ENCODE measurements at regions not wholly inside any gene's neighbourhood (a gene's known extent, or its start where the extent isn't known, plus 50 kb on each side); places are given as distances from the start of the nearest gene placed in this dataset.

- Histone ChIP-seq H3K4me1 (ENCODE audit: control insufficient read depth, insufficient read depth, low read depth, low read length) (peaks cover 2% of the 10 kb centered on the region), H2BK5ac (ENCODE audit: low read depth, low read length, poor library complexity, severe bottlenecking) (no peak overlapping the region), H3K4me3 (ENCODE audit: insufficient read depth in 1 of 2, low read depth in 1 of 2, low read length in 2 of 2) (no peak overlapping the region), H3K18ac (ENCODE audit: low read depth in 1 of 2, low read length in 2 of 2) (no peak overlapping the region), H3K14ac (ENCODE audit: low read length in 2 of 2) (no peak overlapping the region), H3K4ac (ENCODE audit: low read depth in 1 of 2, low read length in 2 of 2) (no peak overlapping the region), H2BK120ac (ENCODE audit: low read depth, low read length) (no peak overlapping the region), H3K79me1 (replicated peaks; ENCODE audit: low read length, poor library complexity, severe bottlenecking) (no peaks in the 10 kb centered on the region), H3K9ac (ENCODE audit: low read length) (no peak overlapping the region), H3K4me2 (ENCODE audit: low read length, poor library complexity, severe bottlenecking) (no peak overlapping the region), H3K23ac (ENCODE audit: low read length in 2 of 2) (no peak overlapping the region), H4K91ac (ENCODE audit: low read length) (no peak overlapping the region), H3K9me3 (ENCODE audit: control insufficient read depth, low read length) (peaks cover 7% of the 10 kb centered on the region), H2AK5ac (ENCODE audit: low read length, severe bottlenecking) (no peak overlapping the region), H2BK12ac (ENCODE audit: low read length in 2 of 2) (no peak overlapping the region), H3K27me3 (ENCODE audit: control insufficient read depth in 1 of 2, insufficient read depth in 1 of 2, low read length in 2 of 2) (no peaks in the 10 kb centered on the region), H4K8ac (ENCODE audit: low read length) (no peak overlapping the region), H3K36me3 (ENCODE audit: control insufficient read depth in 1 of 2, insufficient read depth in 2 of 2, low read depth in 1 of 2, low read length in 2 of 2) (no peaks in the 10 kb centered on the region), H2AFZ (ENCODE audit: low read depth, low read length) (no peak overlapping the region), H2BK15ac (ENCODE audit: low read depth, poor library complexity, severe bottlenecking) (no peak overlapping the region), H3K27ac (ENCODE audit: low read length, poor library complexity, severe bottlenecking) (no peak overlapping the region)
- DNase-seq, result no peak
- WGBS, result 69% methylated on average over 8 of the region's 9 CpGs
These were observed 447.4 kb downstream of the EPHA4 start for GRCh38 chr2:221124532-221125240.

- H3K79me1 ChIP-seq (replicated peaks; ENCODE audit: low read length, poor library complexity, severe bottlenecking), result no peaks in the 10 kb centered on the region
- H2BK5ac ChIP-seq (ENCODE audit: low read depth, low read length, poor library complexity, severe bottlenecking), result no peak overlapping the region
- H3K36me3 ChIP-seq (ENCODE audit: control insufficient read depth in 1 of 2, insufficient read depth in 2 of 2, low read depth in 1 of 2, low read length in 2 of 2), result no peaks in the 10 kb centered on the region
- no peak overlapping the region for H2BK120ac ChIP-seq (ENCODE audit: low read depth, low read length)
- peaks cover 4% of the 10 kb centered on the region for H3K9me3 ChIP-seq (ENCODE audit: control insufficient read depth, low read length)
- no peak overlapping the region for H2BK12ac ChIP-seq (ENCODE audit: low read length in 2 of 2)
- H2AFZ ChIP-seq (ENCODE audit: low read depth, low read length), result no peak overlapping the region
- no peak overlapping the region for H3K14ac ChIP-seq (ENCODE audit: low read length in 2 of 2)
- H4K91ac ChIP-seq (ENCODE audit: low read length), result no peak overlapping the region
- no peak for DNase-seq
- WGBS, result 100% methylated on average over 2 of the region's 3 CpGs
- no peak overlapping the region for H2AK5ac ChIP-seq (ENCODE audit: low read length, severe bottlenecking)
- H3K18ac ChIP-seq (ENCODE audit: low read depth in 1 of 2, low read length in 2 of 2), result no peak overlapping the region
- no peaks in the 10 kb centered on the region for H3K27me3 ChIP-seq (ENCODE audit: control insufficient read depth in 1 of 2, insufficient read depth in 1 of 2, low read length in 2 of 2)
- no peak overlapping the region for H3K4me2 ChIP-seq (ENCODE audit: low read length, poor library complexity, severe bottlenecking)
- H3K4me1 ChIP-seq (ENCODE audit: control insufficient read depth, insufficient read depth, low read depth, low read length), result peaks cover 2% of the 10 kb centered on the region
- H2BK15ac ChIP-seq (ENCODE audit: low read depth, poor library complexity, severe bottlenecking), result no peak overlapping the region
- no peak overlapping the region for H4K8ac ChIP-seq (ENCODE audit: low read length)
- H3K23ac ChIP-seq (ENCODE audit: low read length in 2 of 2), result no peak overlapping the region
- H3K4me3 ChIP-seq (ENCODE audit: insufficient read depth in 1 of 2, low read depth in 1 of 2, low read length in 2 of 2), result no peak overlapping the region
- no peak overlapping the region for H3K27ac ChIP-seq (ENCODE audit: low read length, poor library complexity, severe bottlenecking)
- H3K9ac ChIP-seq (ENCODE audit: low read length), result no peak overlapping the region
- no peak overlapping the region for H3K4ac ChIP-seq (ENCODE audit: low read depth in 1 of 2, low read length in 2 of 2)
These were observed 446.4 kb downstream of the EPHA4 start for GRCh38 chr2:221125691-221126090.

- Histone ChIP-seq H2BK12ac (ENCODE audit: low read length in 2 of 2) (no peak overlapping the region), H3K9me3 (ENCODE audit: control insufficient read depth, low read length) (peaks cover 4% of the 10 kb centered on the region), H2AK5ac (ENCODE audit: low read length, severe bottlenecking) (no peak overlapping the region), H3K18ac (ENCODE audit: low read depth in 1 of 2, low read length in 2 of 2) (no peak overlapping the region), H2BK120ac (ENCODE audit: low read depth, low read length) (no peak overlapping the region), H3K4me2 (ENCODE audit: low read length, poor library complexity, severe bottlenecking) (no peak overlapping the region), H3K4me3 (ENCODE audit: insufficient read depth in 1 of 2, low read depth in 1 of 2, low read length in 2 of 2) (no peak overlapping the region), H3K27me3 (ENCODE audit: control insufficient read depth in 1 of 2, insufficient read depth in 1 of 2, low read length in 2 of 2) (no peaks in the 10 kb centered on the region), H3K4me1 (ENCODE audit: control insufficient read depth, insufficient read depth, low read depth, low read length) (peaks cover 1% of the 10 kb centered on the region), H3K23ac (ENCODE audit: low read length in 2 of 2) (no peak overlapping the region), H2AFZ (ENCODE audit: low read depth, low read length) (no peak overlapping the region), H3K27ac (ENCODE audit: low read length, poor library complexity, severe bottlenecking) (no peak overlapping the region), H3K9ac (ENCODE audit: low read length) (no peak overlapping the region), H2BK5ac (ENCODE audit: low read depth, low read length, poor library complexity, severe bottlenecking) (no peak overlapping the region), H3K79me1 (replicated peaks; ENCODE audit: low read length, poor library complexity, severe bottlenecking) (no peaks in the 10 kb centered on the region), H3K14ac (ENCODE audit: low read length in 2 of 2) (no peak overlapping the region), H4K8ac (ENCODE audit: low read length) (no peak overlapping the region), H3K36me3 (ENCODE audit: control insufficient read depth in 1 of 2, insufficient read depth in 2 of 2, low read depth in 1 of 2, low read length in 2 of 2) (no peaks in the 10 kb centered on the region), H3K4ac (ENCODE audit: low read depth in 1 of 2, low read length in 2 of 2) (no peak overlapping the region), H2BK15ac (ENCODE audit: low read depth, poor library complexity, severe bottlenecking) (no peak overlapping the region), H4K91ac (ENCODE audit: low read length) (no peak overlapping the region)
- WGBS, result 69% methylated on average over 1 of the region's 1 CpG
- no peak for DNase-seq
These were observed 442.4 kb downstream of the EPHA4 start for GRCh38 chr2:221129657-221130056.

- H2BK15ac ChIP-seq (ENCODE audit: low read depth, poor library complexity, severe bottlenecking), result no peak overlapping the region
- no peak overlapping the region for H2AK5ac ChIP-seq (ENCODE audit: low read length, severe bottlenecking)
- H3K27ac ChIP-seq (ENCODE audit: low read length, poor library complexity, severe bottlenecking), result no peak overlapping the region
These were observed 441.7 kb downstream of the EPHA4 start for GRCh38 chr2:221130431-221130830.

More at GRCh38 chr2:221130431-221130830, 441.7 kb downstream of the EPHA4 start:
- DNase-seq, result no peak
- H3K4ac ChIP-seq (ENCODE audit: low read depth in 1 of 2, low read length in 2 of 2), result no peak overlapping the region
- H3K23ac ChIP-seq (ENCODE audit: low read length in 2 of 2), result no peak overlapping the region
- H2BK12ac ChIP-seq (ENCODE audit: low read length in 2 of 2), result no peak overlapping the region
- H2AFZ ChIP-seq (ENCODE audit: low read depth, low read length), result no peak overlapping the region
- H2BK5ac ChIP-seq (ENCODE audit: low read depth, low read length, poor library complexity, severe bottlenecking), result no peak overlapping the region
- peaks cover 4% of the 10 kb centered on the region for H3K9me3 ChIP-seq (ENCODE audit: control insufficient read depth, low read length)
- H3K36me3 ChIP-seq (ENCODE audit: control insufficient read depth in 1 of 2, insufficient read depth in 2 of 2, low read depth in 1 of 2, low read length in 2 of 2), result no peaks in the 10 kb centered on the region
- H2BK120ac ChIP-seq (ENCODE audit: low read depth, low read length), result no peak overlapping the region
- no peak overlapping the region for H4K8ac ChIP-seq (ENCODE audit: low read length)
- H3K27me3 ChIP-seq (ENCODE audit: control insufficient read depth in 1 of 2, insufficient read depth in 1 of 2, low read length in 2 of 2), result no peaks in the 10 kb centered on the region
- H3K4me1 ChIP-seq (ENCODE audit: control insufficient read depth, insufficient read depth, low read depth, low read length), result no peaks in the 10 kb centered on the region
- H3K4me3 ChIP-seq (ENCODE audit: insufficient read depth in 1 of 2, low read depth in 1 of 2, low read length in 2 of 2), result no peak overlapping the region
- WGBS, result 57% methylated on average over 1 of the region's 1 CpG
- H3K18ac ChIP-seq (ENCODE audit: low read depth in 1 of 2, low read length in 2 of 2), result no peak overlapping the region
- H3K79me1 ChIP-seq (replicated peaks; ENCODE audit: low read length, poor library complexity, severe bottlenecking), result no peaks in the 10 kb centered on the region
- H4K91ac ChIP-seq (ENCODE audit: low read length), result no peak overlapping the region
- H3K14ac ChIP-seq (ENCODE audit: low read length in 2 of 2), result no peak overlapping the region
- no peak overlapping the region for H3K9ac ChIP-seq (ENCODE audit: low read length)
- H3K4me2 ChIP-seq (ENCODE audit: low read length, poor library complexity, severe bottlenecking), result no peak overlapping the region

Measured in mesenchymal stem cell (in vitro differentiated cells and primary cell).